HepG2 (cell line): ENCODE measurements at regions not wholly inside any gene's neighbourhood (a gene's known extent, or its start where the extent isn't known, plus 50 kb on each side); places are given as distances from the start of the nearest gene placed in this dataset.

Experiments
- ATAC-seq: fragments of 200-7000 bp; cut with Tn5 transposase; 3 replicates; pipeline ENCODE4 v1.9.1; 2020; ENCODE audit warnings: mild to moderate bottlenecking, moderate library complexity
- BruUV-seq: library from RNA; stranded (reverse); fragments of 400-500 nt; replicated peaks from 2 replicates; lab custom pipeline; 2021; lab: Mats Ljungman, UMichigan
- CTCF ChIA-PET: fragments of 300-600 bp; formaldehyde crosslinking; extraction: SDS; loops from one replicate; lab custom pipeline; 2021; ENCODE audit warnings: low total read pairs, inconsistent platforms, low intra/inter-chr PET ratio; lab: Yijun Ruan, JAX
- POLR2A ChIA-PET: fragments of 350-600 bp; sonication (Branson Sonifier 250); formaldehyde crosslinking; loops from one replicate; lab custom pipeline; 2020; ENCODE audit warnings: antibody characterized with exemption, inconsistent platforms; lab: Yijun Ruan, JAX
- DNase-seq: peaks from one replicate; pipeline ENCODE4 v3.0.0-alpha.2; 2015; ENCODE audit warnings: low spot score
- FAIRE-seq: peaks from 3 replicates; lab custom pipeline; 2011; peaks lifted over from hg19 to GRCh38; lab: Jason Lieb, UNC
- H2AFZ ChIP-seq: one replicate; pipeline ENCODE4 v1.6.1; 2011; ENCODE audit warnings: low read length, inconsistent platforms
- H3K27ac ChIP-seq: fragments of 300-600 bp; 3 replicates; pipeline ENCODE4 v1.8.0; 2011; ENCODE audit warnings: mixed run types, mild to moderate bottlenecking, mixed read lengths, low read length, inconsistent platforms; ENCODE audit not compliant: insufficient read depth; ENCODE audit errors: extremely low read length
- H3K27me3 ChIP-seq, 2 experiments: fragments of 200-600 bp in 1 of 2; 2 replicates in 1 of 2; 3 replicates in 1 of 2; pipeline versions ENCODE4 v1.6.0 to v1.8.0; 2011; ENCODE audit warnings: low read length in 2 of 2, mild to moderate bottlenecking in 2 of 2, moderate library complexity in 2 of 2, inconsistent platforms in 1 of 2; ENCODE audit not compliant: insufficient read depth in 2 of 2, control insufficient read depth in 1 of 2
- H3K36me3 ChIP-seq, 2 experiments: fragments of 200-600 bp in 1 of 2; replicated peaks in 1 of 2; 2 replicates in 1 of 2; 3 replicates in 1 of 2; pipeline versions ENCODE4 v1.5.1 to v1.8.0; 2011; ENCODE audit warnings: low read length in 2 of 2, inconsistent platforms in 1 of 2; ENCODE audit not compliant: insufficient read depth in 2 of 2, control insufficient read depth in 1 of 2
- H3K4me1 ChIP-seq: 2 replicates; pipeline ENCODE4 v1.5.1; 2012; ENCODE audit warnings: low read length, inconsistent platforms; ENCODE audit not compliant: insufficient read depth
- H3K4me2 ChIP-seq: 2 replicates; pipeline ENCODE4 v1.6.0; 2011; ENCODE audit warnings: low read depth, low read length, inconsistent platforms
- H3K4me3 ChIP-seq, 3 experiments: fragments of 200-600 bp in 1 of 3; sonication (generic), shearing (Covaris generic) in 1 of 3; replicated peaks in 1 of 3; 2 replicates each; pipeline ENCODE4 v1.5.1; 2011 to 2016; ENCODE audit warnings: low read length in 3 of 3, inconsistent platforms in 2 of 3, low read depth in 2 of 3, mild to moderate bottlenecking in 2 of 3, control low read depth in 1 of 3, mixed read lengths in 1 of 3; ENCODE audit not compliant: insufficient read depth in 1 of 3
- H3K79me2 ChIP-seq: one replicate; pipeline ENCODE4 v1.6.1; 2011; ENCODE audit warnings: low read length, inconsistent platforms; ENCODE audit not compliant: insufficient read depth
- H3K9ac ChIP-seq: 2 replicates; pipeline ENCODE4 v1.6.0; 2011; ENCODE audit warnings: mild to moderate bottlenecking, low read depth, low read length, inconsistent platforms; ENCODE audit not compliant: insufficient read depth
- H3K9me3 ChIP-seq: 2 replicates; pipeline ENCODE4 v1.5.1; 2012; ENCODE audit warnings: mild to moderate bottlenecking, low read length
- H4K20me1 ChIP-seq: 2 replicates; pipeline ENCODE4 v1.6.0; 2011; ENCODE audit warnings: inconsistent platforms, mild to moderate bottlenecking, low read length, moderate library complexity; ENCODE audit not compliant: insufficient read depth
- AGO1 ChIP-seq: fragments of 200-400 bp; formaldehyde crosslinking; IDR thresholded peaks from 2 replicates; pipeline ENCODE4 v1.6.1; 2017; ENCODE audit warnings: mild to moderate bottlenecking, low read depth, low read length, moderate library complexity; ENCODE audit not compliant: poor library complexity, severe bottlenecking
- EEA1 ChIP-seq: sonication (generic); formaldehyde crosslinking; IDR thresholded peaks from 2 replicates; pipeline ENCODE4 v1.5.1; 2020; ENCODE audit warnings: mild to moderate bottlenecking, missing genetic modification reagents, borderline replicate concordance
- HHEX ChIP-seq: IDR thresholded peaks from 2 replicates; pipeline ENCODE4 v1.6.1; 2016; ENCODE audit warnings: control low read depth
- HNF4G ChIP-seq, 2 experiments: sonication (generic) in 1 of 2; formaldehyde crosslinking in 1 of 2; IDR thresholded peaks; 2 replicates each; pipeline versions ENCODE4 v1.4.0 to v1.6.1; 2011 to 2020; ENCODE audit warnings: borderline replicate concordance in 2 of 2, low read depth in 2 of 2, mild to moderate bottlenecking in 2 of 2, low read length in 1 of 2, missing genetic modification reagents in 1 of 2, moderate library complexity in 1 of 2
- KAT2B ChIP-seq: fragments of 150-350 bp; IDR thresholded peaks from 2 replicates; pipeline ENCODE4 v1.6.1; 2014; ENCODE audit warnings: low read depth, low read length, borderline replicate concordance
- ZNF20 ChIP-seq: sonication (generic); formaldehyde crosslinking; IDR thresholded peaks from 2 replicates; pipeline ENCODE4 v1.4.0; 2020; ENCODE audit warnings: mild to moderate bottlenecking, moderate library complexity, missing genetic modification reagents
- ZNF280B ChIP-seq: sonication (generic); formaldehyde crosslinking; IDR thresholded peaks from 2 replicates; pipeline ENCODE4 v1.5.0; 2020; ENCODE audit warnings: missing genetic modification reagents, mild to moderate bottlenecking, borderline replicate concordance
- ZNF326 ChIP-seq: sonication (generic); formaldehyde crosslinking; IDR thresholded peaks from 2 replicates; pipeline ENCODE4 v1.4.0; 2020; ENCODE audit warnings: missing genetic modification reagents, borderline replicate concordance
- ZNF337 ChIP-seq: sonication (generic); formaldehyde crosslinking; IDR thresholded peaks from 2 replicates; pipeline ENCODE4 v1.5.1; 2020; ENCODE audit warnings: missing genetic modification reagents, low read depth, mild to moderate bottlenecking, borderline replicate concordance
- ZNF362 ChIP-seq: sonication (generic); formaldehyde crosslinking; IDR thresholded peaks from 2 replicates; pipeline ENCODE4 v1.4.0; 2020; ENCODE audit warnings: missing genetic modification reagents, mild to moderate bottlenecking, borderline replicate concordance
- ZNF552 ChIP-seq: sonication (generic); formaldehyde crosslinking; IDR thresholded peaks from 2 replicates; pipeline ENCODE4 v1.9.0; 2022; ENCODE audit warnings: missing genetic modification reagents, mild to moderate bottlenecking, borderline replicate concordance
- ZNF839 ChIP-seq: sonication (generic); formaldehyde crosslinking; IDR thresholded peaks from 2 replicates; pipeline ENCODE4 v1.4.0; 2020; ENCODE audit warnings: missing genetic modification reagents, mild to moderate bottlenecking, borderline replicate concordance
- WGBS: methylation state at CpG from one replicate; pipeline ENCODE4 v1.1.6; 2017; ENCODE audit warnings: low lambda C conversion rate; 5-methylcytosine and 5-hydroxymethylcytosine counted together
- in situ Hi-C: cut with HindIII; loops from 2 replicates; pipeline ENCODE4 v1.10.0; 2017; ENCODE audit warnings: low pct_unique_long_range_greater_than_20kb; ENCODE audit not compliant: extremely low pct_ligation_motif_present
- intact Hi-C: fragments of 100-400 bp; cut with micrococcal nuclease; formaldehyde crosslinking; loops from one replicate; pipeline ENCODE4 v1.10.0; 2022; ENCODE audit not compliant: unreplicated experiment

GRCh38 chr5:77867194-77867691 lies 91.1 kb upstream of the TBCA start (continued):
- no peak for TF ChIP-seq EEA1
- TF ChIP-seq ZNF552 (CRISPR knock-in tag) = no peak
- no peak for TF ChIP-seq ZNF20 (CRISPR knock-in tag)
- TF ChIP-seq ZNF280B (CRISPR knock-in tag) = no peak
- no peak for TF ChIP-seq ZNF362 (CRISPR knock-in tag)

- 0% methylated on average over 4 of the region's 7 CpGs for WGBS
- Histone ChIP-seq H3K36me3 (no peaks in the 10 kb centered on the region), H3K4me3 (no peak overlapping the region), H3K4me1 (no peaks in the 10 kb centered on the region), H3K9ac (no peak overlapping the region), H3K9me3 (no peaks in the 10 kb centered on the region), H3K27me3 (peaks cover 1 to 50% of the 10 kb centered on the region in 2 experiments; a peak in 3 of 5 replicates), H3K4me2 (no peak overlapping the region), H2AFZ (no peak overlapping the region), H4K20me1 (no peaks in the 10 kb centered on the region), H3K79me2 (no peaks in the 10 kb centered on the region), H3K27ac (no peak overlapping the region)
- intact Hi-C loops = no loop called here
- no peak for FAIRE-seq
- TF ChIP-seq ZNF839 (CRISPR knock-in tag) = no peak
- TF ChIP-seq HHEX (CRISPR knock-in tag) = no peak
- TF ChIP-seq ZNF326 (CRISPR knock-in tag) = no peak
- no peak for TF ChIP-seq ZNF337 (CRISPR knock-in tag)
- TF ChIP-seq AGO1 = no peak
- TF ChIP-seq KAT2B = no peak
- TF ChIP-seq HNF4G (IDR thresholded peaks at IDR 0.05; ENCODE audit: borderline replicate concordance, low read depth, low read length) = no peak
- no peak for TF ChIP-seq HNF4G (CRISPR knock-in tag; IDR thresholded peaks at IDR 0.05; ENCODE audit: borderline replicate concordance, low read depth)
- ChIA-PET CTCF (no interaction called here), POLR2A (no interaction called here)
- no peak for DNase-seq
- in situ Hi-C loops = no loop called here
- no peak for ATAC-seq
- no TSS peak for BruUV-seq
Measured at GRCh38 chr5:77866198-77866597, 90.1 kb upstream of the TBCA start.
